ENCODE measurements at regions not wholly inside any gene's neighbourhood (a gene's known extent, or its start where the extent isn't known, plus 50 kb on each side); places are given as distances from the start of the nearest gene placed in this dataset.

GRCh38 chr12:74889563-74890236, 319.9 kb downstream of the KCNC2 start:
- ChIA-PET CTCF (ENCODE audit: low intra/inter-chr PET ratio, low total read pairs) (no interaction called here), POLR2A (no interaction called here)
- no peaks in the 10 kb centered on the region for H3K9me3 ChIP-seq (ENCODE audit: low read length)
- H3K4me1 ChIP-seq (ENCODE audit: insufficient read depth, low read length) = no peaks in the 10 kb centered on the region
- WGBS (ENCODE audit: low lambda C conversion rate) = 4% methylated on average over 3 of the region's 3 CpGs
- FAIRE-seq (no peak), ATAC-seq (no peak; the same call in 2 of the 3 replicates), DNase-seq (ENCODE audit: low spot score) (no peak)
- H3K4me2 ChIP-seq (ENCODE audit: low read depth, low read length) = no peak overlapping the region
- H3K4me3 ChIP-seq (replicated peaks in 1 of 3; ENCODE audit: insufficient read depth in 1 of 3, low read depth in 2 of 3, low read length in 3 of 3) = no peak overlapping the region
- H4K20me1 ChIP-seq (ENCODE audit: insufficient read depth, low read length) = no peaks in the 10 kb centered on the region
- no TSS peak for BruUV-seq (replicated peaks)
- H3K27me3 ChIP-seq (ENCODE audit: control insufficient read depth in 1 of 2, insufficient read depth in 2 of 2, low read length in 2 of 2) = no peaks in the 10 kb centered on the region
- H3K27ac ChIP-seq (ENCODE audit: extremely low read length, insufficient read depth, low read length) = no peak overlapping the region
- intact Hi-C loops (cut with micrococcal nuclease; ENCODE audit: unreplicated experiment) = no loop called here
- no peak overlapping the region for H3K9ac ChIP-seq (ENCODE audit: insufficient read depth, low read depth, low read length)
- no peaks in the 10 kb centered on the region for H3K79me2 ChIP-seq (ENCODE audit: insufficient read depth, low read length)
- in situ Hi-C loops (cut with HindIII; ENCODE audit: extremely low pct_ligation_motif_present, low pct_unique_long_range_greater_than_20kb) = no loop called here
- no peaks in the 10 kb centered on the region for H3K36me3 ChIP-seq (replicated peaks in 1 of 2; ENCODE audit: control insufficient read depth in 1 of 2, insufficient read depth in 2 of 2, low read length in 2 of 2)
- H2AFZ ChIP-seq (ENCODE audit: low read length) = no peak overlapping the region
- TF ChIP-seq MAF1 (CRISPR knock-in tag; IDR thresholded peaks at IDR 0.05; ENCODE audit: borderline replicate concordance) (no peak), ZIK1 (CRISPR knock-in tag; IDR thresholded peaks at IDR 0.05; ENCODE audit: borderline replicate concordance, low read depth) (no peak), ISL2 (CRISPR knock-in tag; IDR thresholded peaks at IDR 0.05) (no peak), TCF7 (IDR thresholded peaks at IDR 0.05; ENCODE audit: low read depth) (no peak), ZBTB25 (CRISPR knock-in tag; IDR thresholded peaks at IDR 0.05) (no peak), ATF7-NPFF (CRISPR knock-in tag; IDR thresholded peaks at IDR 0.05; ENCODE audit: low read depth) (no peak), DZIP1 (CRISPR knock-in tag; IDR thresholded peaks at IDR 0.05) (no peak), ZNF552 (CRISPR knock-in tag; IDR thresholded peaks at IDR 0.05; ENCODE audit: borderline replicate concordance) (no peak), KLF6 (CRISPR knock-in tag; IDR thresholded peaks at IDR 0.05) (no peak), ZNF510 (CRISPR knock-in tag; IDR thresholded peaks at IDR 0.05; ENCODE audit: low read depth) (no peak), FOSL1 (CRISPR knock-in tag; IDR thresholded peaks at IDR 0.05; ENCODE audit: borderline replicate concordance) (no peak), PAX8 (CRISPR knock-in tag; IDR thresholded peaks at IDR 0.05; ENCODE audit: borderline replicate concordance) (no peak), EZH2 (conservative IDR thresholded peaks at IDR 0.05; ENCODE audit: low read depth, low read length) (no peak), ZNF503 (CRISPR knock-in tag; IDR thresholded peaks at IDR 0.05) (no peak), BRF2 (CRISPR knock-in tag; IDR thresholded peaks at IDR 0.05) (no peak), ZNF616 (CRISPR knock-in tag; IDR thresholded peaks at IDR 0.05; ENCODE audit: low read depth) (no peak)

Measured in HepG2 (cell line).